A673 (cell line): ENCODE measurements at regions not wholly inside any gene's neighbourhood (a gene's known extent, or its start where the extent isn't known, plus 50 kb on each side); places are given as distances from the start of the nearest gene placed in this dataset.

Experiments used
- BruUV-seq: library from RNA; stranded (reverse); fragments of 400-500 nt; replicated peaks from 2 replicates; lab custom pipeline; 2021; lab: Mats Ljungman, UMichigan
- CTCF ChIA-PET: fragments of 300-600 bp; sonication (Branson Sonifier 250); formaldehyde crosslinking; loops from one replicate; lab custom pipeline; 2022; ENCODE audit warnings: antibody characterized with exemption; lab: Charles Lee
- POLR2A ChIA-PET: fragments of 300-600 bp; sonication (Branson Sonifier 250); formaldehyde crosslinking; loops from one replicate; lab custom pipeline; 2022; ENCODE audit warnings: antibody characterized with exemption; ENCODE audit not compliant: low non-redundant PET; lab: Charles Lee
- DNase-seq: peaks from one replicate; pipeline ENCODE4 v3.0.0-alpha.2; 2015; ENCODE audit warnings: low spot score
- H3K27ac ChIP-seq: fragments of 200-600 bp; sonication (generic); 2 replicates; pipeline ENCODE4 v1.5.1; 2016; ENCODE audit warnings: mixed run types, low read depth, mild to moderate bottlenecking, mixed read lengths, antibody characterized with exemption, low read length; ENCODE audit not compliant: poor library complexity, severe bottlenecking
- H3K27me3 ChIP-seq: fragments of 200-600 bp; sonication (generic); replicated peaks from 2 replicates; pipeline ENCODE4 v1.6.1; 2017; ENCODE audit warnings: mixed run types, low read depth, mild to moderate bottlenecking, mixed read lengths, antibody characterized with exemption, low read length; ENCODE audit not compliant: insufficient read depth, poor library complexity
- H3K36me3 ChIP-seq: fragments of 200-600 bp; sonication (generic); 2 replicates; pipeline ENCODE4 v1.6.1; 2016; ENCODE audit warnings: mixed run types, mild to moderate bottlenecking, mixed read lengths, antibody characterized with exemption, low read length; ENCODE audit not compliant: insufficient read depth, poor library complexity, severe bottlenecking
- H3K4me1 ChIP-seq: fragments of 200-600 bp; sonication (generic); 2 replicates; pipeline ENCODE4 v1.6.1; 2017; ENCODE audit warnings: mixed run types, mild to moderate bottlenecking, mixed read lengths, antibody characterized with exemption, low read length; ENCODE audit not compliant: insufficient read depth, poor library complexity, severe bottlenecking
- H3K4me3 ChIP-seq: fragments of 200-600 bp; sonication (generic); 2 replicates; pipeline ENCODE4 v1.5.1; 2016; ENCODE audit warnings: low read depth, mixed run types, mild to moderate bottlenecking, mixed read lengths, low read length; ENCODE audit not compliant: poor library complexity, severe bottlenecking
- H3K9me3 ChIP-seq: fragments of 200-600 bp; sonication (generic); 2 replicates; pipeline ENCODE4 v1.6.1; 2016; ENCODE audit warnings: mixed run types, low read depth, mild to moderate bottlenecking, mixed read lengths, antibody characterized with exemption, low read length; ENCODE audit not compliant: poor library complexity, severe bottlenecking
- CTCF ChIP-seq: fragments of 300-800, 200-600 bp; sonication (generic); conservative IDR thresholded peaks from 2 replicates; pipeline ENCODE4 v1.5.1; 2017; ENCODE audit warnings: low read depth, mild to moderate bottlenecking, antibody characterized with exemption, low read length, moderate library complexity, mixed read lengths
- EZH2 ChIP-seq: fragments of 200-600 bp; sonication (generic); IDR thresholded peaks from 2 replicates; pipeline ENCODE4 v1.6.1; 2017; ENCODE audit warnings: borderline replicate concordance, low read depth, mild to moderate bottlenecking, mixed read lengths, antibody characterized with exemption, low read length; ENCODE audit not compliant: poor library complexity, severe bottlenecking
- intact Hi-C: fragments of 100-400 bp; cut with micrococcal nuclease; formaldehyde crosslinking; loops from one replicate; pipeline ENCODE4 v1.10.0; 2022; ENCODE audit not compliant: unreplicated experiment

DNA sequence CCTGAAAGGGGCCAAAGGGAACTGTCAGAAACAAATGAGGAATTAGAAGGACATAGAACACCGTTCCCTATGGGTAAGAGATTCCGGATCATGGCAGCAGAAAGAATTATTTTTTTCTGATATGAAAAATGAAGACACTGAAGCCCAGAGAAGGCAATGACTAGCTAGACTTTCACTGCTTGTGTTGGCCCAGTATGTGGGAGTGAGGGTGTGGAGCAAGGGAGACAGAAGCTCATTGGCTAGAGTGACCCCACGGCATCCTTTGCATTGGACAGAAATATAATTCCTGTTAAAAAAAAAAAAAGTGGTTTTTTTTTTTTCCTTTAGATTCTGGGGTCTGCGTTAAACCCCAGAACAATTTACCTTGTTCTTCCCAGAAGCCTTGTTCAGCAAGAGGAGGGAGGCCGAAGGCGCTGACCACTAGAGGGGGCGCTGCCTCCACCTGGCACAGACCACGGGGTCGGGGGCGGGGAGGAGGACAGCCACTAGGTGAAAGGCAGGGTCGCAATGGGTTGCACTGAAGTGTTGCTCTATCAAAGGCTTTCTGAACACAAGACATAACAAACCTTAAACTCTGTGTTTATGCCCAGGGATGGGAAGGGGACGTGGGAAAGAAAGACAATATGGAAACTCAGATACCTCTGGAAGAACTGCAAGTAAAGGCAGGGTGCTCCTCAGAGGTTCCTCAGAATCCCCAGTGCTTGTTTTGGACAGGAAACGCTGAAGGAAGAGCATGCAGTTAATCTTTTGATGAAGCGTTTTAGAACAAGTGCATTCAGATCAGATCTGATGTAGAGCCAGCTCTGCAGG, 156.8 kb downstream of the KCNA5 start:
- DNase-seq = peak; percentile 52
- CTCF ChIA-PET = interaction anchor here (1.0 to 1.1 kb wide), 2 partner anchors 242 to 311 kb away, joined by 3 to 5 read pairs; no protein-coding TSS in a partner anchor
- Histone ChIP-seq H3K4me3 (no peak overlapping the region), H3K36me3 (no peaks in the 10 kb centered on the region), H3K27me3 (no peaks in the 10 kb centered on the region), H3K27ac (no peak overlapping the region), H3K4me1 (no peaks in the 10 kb centered on the region), H3K9me3 (no peaks in the 10 kb centered on the region)
- intact Hi-C loops = loop anchor here (1.0 kb wide), 1 partner anchor 242 kb away; no protein-coding TSS in a partner anchor
- no peak for TF ChIP-seq EZH2
- peak; percentile 79 for TF ChIP-seq CTCF
- BruUV-seq = no TSS peak
- POLR2A ChIA-PET = no interaction called here

DNA sequence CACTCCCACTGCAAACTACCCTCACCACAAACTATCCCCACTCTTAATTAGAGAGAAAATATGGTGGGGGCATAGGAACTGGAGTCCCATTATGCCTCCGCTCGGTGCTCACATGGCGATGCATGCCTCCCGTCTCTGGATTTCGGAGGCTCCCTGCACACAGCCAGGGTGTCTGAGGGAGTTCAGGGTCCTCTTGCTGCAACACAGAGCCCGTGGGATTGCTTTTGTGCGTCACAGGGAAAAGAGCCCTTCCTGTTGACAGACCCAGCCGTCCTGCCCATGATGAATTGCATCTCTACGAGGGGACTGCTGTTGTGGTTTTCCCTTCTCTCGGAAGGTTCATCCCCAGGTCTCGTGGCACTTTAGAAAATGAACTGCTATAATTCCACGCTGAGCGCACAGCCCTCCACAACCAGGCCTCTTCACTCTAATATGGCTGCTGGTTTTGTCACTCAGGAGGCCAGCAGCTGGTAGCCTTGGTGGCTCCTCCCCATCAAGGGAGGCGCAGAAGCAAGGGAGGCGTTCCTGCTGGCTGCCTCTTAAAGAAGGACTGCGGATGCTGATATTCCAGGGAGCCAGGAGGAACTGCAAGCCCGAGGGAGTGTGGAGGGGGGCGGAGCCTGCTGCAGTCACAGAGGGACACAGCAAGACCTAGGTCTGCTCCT, 158.0 kb downstream of the KCNA5 start:
- H3K9me3 ChIP-seq = no peaks in the 10 kb centered on the region
- no peaks in the 10 kb centered on the region for H3K36me3 ChIP-seq
- H3K27ac ChIP-seq = no peak overlapping the region
- H3K27me3 ChIP-seq = no peaks in the 10 kb centered on the region
- BruUV-seq = no TSS peak
- H3K4me3 ChIP-seq = no peak overlapping the region
- TF ChIP-seq EZH2 = no peak
- TF ChIP-seq CTCF = no peak
- no peaks in the 10 kb centered on the region for H3K4me1 ChIP-seq
- intact Hi-C loops = no loop called here
- peak; percentile 7 for DNase-seq
- ChIA-PET POLR2A (no interaction called here), CTCF (interaction anchor here (1.1 kb wide), 1 partner anchor 310 kb away, joined by 5 read pairs; no protein-coding TSS in a partner anchor)

DNA sequence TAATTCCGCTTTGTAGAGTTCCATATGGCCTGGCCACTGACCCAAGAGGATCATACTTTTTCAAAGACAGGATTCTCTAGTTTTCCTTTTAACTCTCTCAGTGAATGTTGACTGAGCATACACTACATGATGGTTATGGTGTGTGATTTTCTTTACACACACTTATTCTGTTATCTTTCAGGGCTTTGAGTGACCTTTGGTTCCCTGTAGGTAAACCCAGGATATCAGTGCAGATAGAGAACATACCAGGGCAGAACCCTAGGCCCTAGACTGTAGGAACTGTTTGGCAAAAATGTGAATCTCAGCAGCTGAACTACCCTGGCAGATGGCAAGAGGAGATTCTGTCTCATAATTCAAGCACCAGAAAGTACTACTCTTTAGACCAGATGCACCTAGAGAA, 159.6 kb downstream of the KCNA5 start:
- H3K4me3 ChIP-seq = no peak overlapping the region
- ChIA-PET CTCF (no interaction called here), POLR2A (no interaction called here)
- intact Hi-C loops = no loop called here
- H3K27ac ChIP-seq = no peak overlapping the region
- TF ChIP-seq CTCF = no peak
- no peak for TF ChIP-seq EZH2
- H3K9me3 ChIP-seq = no peaks in the 10 kb centered on the region
- no peaks in the 10 kb centered on the region for H3K27me3 ChIP-seq
- no peaks in the 10 kb centered on the region for H3K36me3 ChIP-seq
- DNase-seq = no peak
- no TSS peak for BruUV-seq
- no peaks in the 10 kb centered on the region for H3K4me1 ChIP-seq
